ENCODE measurements at regions not wholly inside any gene's neighbourhood (a gene's known extent, or its start where the extent isn't known, plus 50 kb on each side); places are given as distances from the start of the nearest gene placed in this dataset.

- no peak for TF ChIP-seq CTCF (IDR thresholded peaks at IDR 0.05)
- TF ChIP-seq POLR2A (IDR thresholded peaks at IDR 0.05): no peak
Measured at GRCh38 chr10:2048337-2048973, 311.1 kb upstream of the ADARB2 start.
